ENCODE measurements at regions not wholly inside any gene's neighbourhood (a gene's known extent, or its start where the extent isn't known, plus 50 kb on each side); places are given as distances from the start of the nearest gene placed in this dataset.

GRCh38 chrX:22392133-22392948 lies 119.6 kb downstream of the CBLL2 start:
- intact Hi-C loops (cut with micrococcal nuclease) = no loop called here

DNA sequence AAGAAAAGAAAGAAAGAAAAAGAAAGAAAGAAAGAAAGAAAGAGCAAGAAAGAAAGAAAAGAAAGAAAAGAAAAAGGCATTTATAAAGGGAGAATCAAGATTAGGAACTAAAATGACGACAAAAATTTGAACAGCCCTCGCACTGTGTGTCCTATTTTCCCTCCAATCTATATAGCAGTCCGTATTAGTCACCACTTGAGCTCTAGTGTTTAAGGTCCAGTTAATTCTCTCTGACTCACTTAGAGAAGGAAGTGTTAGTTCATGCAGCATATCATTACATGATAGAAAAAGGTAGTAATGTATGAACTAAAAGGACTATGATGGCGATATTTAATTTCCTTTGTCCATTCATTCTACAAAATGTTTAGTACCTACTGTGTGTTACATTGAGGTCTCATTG lies 122.7 kb downstream of the CBLL2 start:
- intact Hi-C loops (cut with micrococcal nuclease) = no loop called here

GRCh38 chrX:22396408-22396807 lies 123.7 kb downstream of the CBLL2 start:
- intact Hi-C loops (cut with micrococcal nuclease) = no loop called here

DNA sequence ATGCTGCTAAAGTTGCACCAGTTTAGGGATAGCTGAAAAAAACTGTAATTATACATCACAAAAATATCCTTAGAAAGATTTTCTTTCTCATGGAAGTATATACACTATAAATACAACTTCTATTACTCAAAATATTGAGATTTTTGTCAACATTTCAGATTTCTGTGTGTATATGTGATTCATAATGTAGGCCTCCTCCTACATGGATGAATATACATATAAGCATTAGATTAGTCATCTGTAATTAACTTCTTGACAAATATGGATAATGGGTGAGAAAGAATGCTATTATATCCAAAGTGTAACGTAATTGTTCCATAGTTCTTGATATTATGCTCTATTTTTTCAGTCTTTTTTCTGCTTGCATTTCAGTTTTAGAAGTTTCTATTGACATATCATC lies 124.9 kb downstream of the CBLL2 start:
- intact Hi-C loops (cut with micrococcal nuclease) = no loop called here

DNA sequence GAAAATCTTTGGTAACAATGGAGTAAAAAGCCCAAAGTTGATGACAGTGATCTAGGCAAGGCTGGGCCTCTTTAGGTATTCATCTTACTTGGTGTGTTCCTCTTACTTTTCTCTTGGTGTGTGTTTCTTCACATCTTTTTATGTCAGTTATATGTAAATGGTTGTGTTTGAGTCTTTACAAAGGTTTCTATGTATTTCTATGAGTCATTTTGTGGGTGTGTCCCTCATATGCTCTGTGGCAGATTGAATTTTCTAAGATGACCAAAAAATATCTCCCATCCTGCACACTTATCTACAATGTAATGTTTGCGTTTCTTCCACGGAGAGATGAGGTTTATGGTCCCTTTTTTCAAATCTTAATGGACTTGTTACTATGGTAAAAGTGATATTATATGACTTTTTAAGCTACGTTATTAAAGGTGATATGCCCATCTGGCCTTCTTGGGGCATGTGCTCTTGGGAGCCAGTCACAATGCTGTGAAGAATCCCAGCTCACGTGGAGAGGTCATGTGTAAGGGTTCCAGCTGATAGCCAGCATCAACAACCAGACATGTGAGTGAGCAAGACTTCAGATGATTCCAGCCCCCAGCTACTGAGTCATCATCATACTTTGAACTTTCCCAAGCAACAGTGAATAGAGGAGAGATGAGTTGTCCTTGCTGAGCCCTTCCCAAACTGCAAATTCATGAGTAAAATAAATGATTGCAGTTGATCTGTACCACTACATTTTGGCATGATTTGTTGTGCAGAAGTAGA lies 126.9 kb downstream of the CBLL2 start:
- intact Hi-C loops (cut with micrococcal nuclease) = no loop called here

DNA sequence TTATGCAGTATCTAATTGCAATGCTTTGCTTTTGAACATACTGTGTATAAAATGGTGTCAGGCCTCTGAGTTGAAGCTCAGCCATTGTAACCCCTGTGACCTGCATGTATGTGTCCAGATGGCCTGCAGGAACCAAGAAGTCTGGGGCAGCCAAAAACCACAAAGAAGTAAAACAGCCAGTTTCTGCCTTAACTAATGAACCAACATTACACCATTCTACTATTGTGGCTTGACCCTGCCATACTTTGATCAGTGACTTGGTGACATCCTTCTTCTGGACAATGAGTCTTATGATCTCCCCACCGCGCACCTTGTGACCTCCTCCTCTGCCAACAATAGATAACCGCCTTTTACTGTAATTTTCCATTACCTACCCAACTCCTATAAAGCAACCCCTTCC lies 131.6 kb downstream of the CBLL2 start:
- intact Hi-C loops (cut with micrococcal nuclease) = no loop called here

- intact Hi-C loops (cut with micrococcal nuclease) = no loop called here
Observed at GRCh38 chrX:22406201-22406737, 133.6 kb downstream of the CBLL2 start.

GRCh38 chrX:22409418-22409817 lies 136.7 kb downstream of the CBLL2 start:
- intact Hi-C loops (cut with micrococcal nuclease) = no loop called here

GRCh38 chrX:22424122-22424915 lies 151.6 kb downstream of the CBLL2 start:
- intact Hi-C loops (cut with micrococcal nuclease) = no loop called here

GRCh38 chrX:22424919-22425318 lies 152.2 kb downstream of the CBLL2 start:
- intact Hi-C loops (cut with micrococcal nuclease) = no loop called here

GRCh38 chrX:22429704-22430103 lies 157.0 kb downstream of the CBLL2 start:
- intact Hi-C loops (cut with micrococcal nuclease) = no loop called here

- intact Hi-C loops (cut with micrococcal nuclease) = no loop called here
Observed at GRCh38 chrX:22430701-22431100, 158.0 kb downstream of the CBLL2 start.

DNA sequence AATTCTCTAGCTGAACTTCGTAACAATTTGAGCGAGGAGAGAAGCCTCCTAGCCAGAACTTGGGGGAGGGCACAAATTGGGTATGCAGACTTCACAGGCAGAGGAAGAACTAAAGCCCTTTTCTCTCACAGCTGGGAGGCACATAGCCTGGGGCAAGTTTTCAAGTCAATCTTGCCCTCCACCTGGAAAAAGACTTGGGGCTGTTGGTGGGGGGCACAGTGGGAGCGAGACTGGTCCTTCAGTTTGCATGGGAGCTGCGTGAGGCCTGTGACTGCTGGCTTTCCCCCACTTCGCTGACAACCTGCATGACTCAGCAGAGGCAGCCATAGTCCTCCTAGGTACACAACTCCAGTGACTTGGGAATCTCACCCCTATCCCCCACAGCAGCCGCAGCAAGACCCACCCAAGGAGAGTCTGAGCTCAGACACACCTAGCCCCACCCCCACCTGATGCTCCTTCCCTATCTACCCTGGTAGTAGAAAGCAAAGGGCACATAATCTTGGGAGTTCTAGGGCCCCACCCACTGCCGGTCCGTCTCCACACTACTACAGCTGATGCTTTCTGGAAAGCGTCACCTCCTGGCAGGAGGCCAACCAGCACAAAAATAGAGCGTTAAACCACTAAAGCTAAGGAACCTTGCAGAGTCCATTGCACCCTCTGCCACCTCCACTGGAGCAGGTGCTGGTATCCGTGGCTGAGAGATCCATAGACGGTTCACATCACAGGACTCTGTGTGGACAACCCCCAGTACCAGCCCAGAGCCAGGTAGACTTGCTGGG lies 160.8 kb downstream of the CBLL2 start:
- intact Hi-C loops (cut with micrococcal nuclease) = no loop called here

DNA sequence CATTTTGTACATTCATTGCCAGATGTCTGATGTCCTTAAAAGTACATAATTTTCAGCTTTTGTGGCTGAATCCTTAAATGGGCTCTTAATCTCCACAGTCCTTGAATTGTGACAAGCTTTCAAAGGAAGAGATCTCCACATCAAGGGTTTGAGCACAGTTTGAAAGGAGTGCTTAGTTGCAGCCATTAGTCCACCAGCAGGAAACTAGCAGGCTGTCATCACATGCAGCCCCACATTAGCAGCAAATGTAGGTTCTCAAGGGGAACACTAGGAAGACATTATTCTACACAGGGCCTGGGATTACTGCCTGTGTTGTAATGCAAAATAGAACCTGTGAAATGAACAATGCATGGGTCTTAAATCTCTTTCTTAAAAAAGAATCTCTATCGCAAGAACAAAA lies 173.2 kb downstream of the CBLL2 start:
- intact Hi-C loops (cut with micrococcal nuclease) = no loop called here

GRCh38 chrX:22462959-22463358 lies 190.2 kb downstream of the CBLL2 start:
- intact Hi-C loops (cut with micrococcal nuclease) = no loop called here

DNA sequence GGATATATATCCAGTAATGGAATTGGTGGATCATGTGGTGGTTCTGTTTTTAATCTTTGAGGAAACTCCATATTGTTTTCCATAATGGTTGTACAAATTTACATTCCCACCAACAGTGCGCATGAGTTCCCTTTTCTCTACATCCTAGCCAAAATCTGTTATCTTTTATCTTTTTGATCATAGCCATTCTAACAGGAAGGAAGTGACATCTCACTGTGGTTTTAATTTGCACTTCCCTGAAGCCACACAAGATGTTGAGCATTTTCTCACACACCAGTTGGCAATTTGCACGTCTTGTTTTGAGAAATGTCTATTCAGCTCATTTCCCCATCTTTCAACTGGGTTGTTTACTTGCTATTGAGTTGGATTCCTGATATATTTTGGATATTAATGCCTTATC lies 194.9 kb downstream of the CBLL2 start:
- intact Hi-C loops (cut with micrococcal nuclease) = no loop called here

DNA sequence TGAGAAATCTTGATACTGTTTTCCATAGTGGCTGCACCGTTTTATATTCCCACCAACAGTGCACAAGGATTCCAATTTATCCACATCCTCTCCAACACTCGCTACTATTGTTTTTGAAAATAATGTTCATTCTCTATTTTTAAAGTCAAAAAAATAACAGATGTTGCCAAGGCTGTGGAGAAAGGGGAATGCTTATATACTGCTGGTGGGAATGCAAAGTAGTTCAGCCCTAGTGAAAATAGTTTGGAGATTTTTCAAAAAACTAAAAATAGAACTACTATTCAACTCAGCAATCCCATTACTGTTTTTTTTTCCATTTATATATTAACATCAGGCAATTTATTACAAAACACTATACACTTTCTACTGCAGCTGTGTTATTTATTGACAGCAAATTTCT lies 208.7 kb downstream of the CBLL2 start:
- intact Hi-C loops (cut with micrococcal nuclease) = no loop called here

- intact Hi-C loops (cut with micrococcal nuclease) = no loop called here
Observed at GRCh38 chrX:22486296-22486695, 213.6 kb downstream of the CBLL2 start.

- intact Hi-C loops (cut with micrococcal nuclease) = no loop called here
Observed at GRCh38 chrX:22516893-22517292, 244.2 kb downstream of the CBLL2 start.

- intact Hi-C loops (cut with micrococcal nuclease) = no loop called here
Observed at GRCh38 chrX:22520128-22520828, 247.6 kb downstream of the CBLL2 start.

All from T-helper 1 cell treated with Interleukin-12 subunit alpha and Interleukin-12 subunit beta and Interleukin-4 antibody, amounts not matched to agents 30 ng/mL and 1 ng/mL, for 36 hours (primary cell).